Endothelial cell of umbilical vein (primary cell): ENCODE measurements at regions not wholly inside any gene's neighbourhood (a gene's known extent, or its start where the extent isn't known, plus 50 kb on each side); places are given as distances from the start of the nearest gene placed in this dataset.

Experiments used
- BruUV-seq: library from RNA; stranded (reverse); fragments of 400-500 nt; replicated peaks from 2 replicates; lab custom pipeline; 2021; lab: Mats Ljungman, UMichigan
- CTCF ChIA-PET: fragments of 300-600, 350-600 bp; sonication (Branson Sonifier 250); formaldehyde crosslinking; loops from one replicate; lab custom pipeline; 2021; ENCODE audit warnings: antibody characterized with exemption, inconsistent platforms; lab: Charles Lee
- POLR2A ChIA-PET: fragments of 300-600, 350-600 bp; sonication (Branson Sonifier 250); formaldehyde crosslinking; loops from one replicate; lab custom pipeline; 2021; ENCODE audit warnings: antibody characterized with exemption, inconsistent platforms; lab: Charles Lee
- DNase-seq: peaks from one replicate; pipeline ENCODE4 v3.0.0-alpha.2; 2011; ENCODE audit warnings: low read depth, low spot score
- FAIRE-seq: peaks from 2 replicates; lab custom pipeline; 2011; peaks lifted over from hg19 to GRCh38; lab: Jason Lieb, UNC
- H2AFZ ChIP-seq: 2 replicates; pipeline ENCODE4 v1.6.0; 2012; ENCODE audit warnings: low read depth, low read length, control low read depth, inconsistent platforms
- H3K27ac ChIP-seq: 2 replicates; pipeline ENCODE4 v1.5.1; 2011; ENCODE audit warnings: low read depth, mild to moderate bottlenecking, control low read depth, low read length, moderate library complexity; ENCODE audit not compliant: insufficient read depth
- H3K27me3 ChIP-seq, 2 experiments: 2 replicates each; pipeline versions ENCODE4 v1.6.0 to v1.6.1; 2011; ENCODE audit warnings: low read length in 2 of 2, mixed read lengths in 1 of 2; ENCODE audit not compliant: control insufficient read depth in 2 of 2, insufficient read depth in 2 of 2
- H3K36me3 ChIP-seq, 2 experiments: 2 replicates in 1 of 2; 3 replicates in 1 of 2; pipeline ENCODE4 v1.5.1; 2011; ENCODE audit warnings: low read length in 2 of 2, mild to moderate bottlenecking in 1 of 2, moderate library complexity in 1 of 2; ENCODE audit not compliant: control insufficient read depth in 2 of 2, insufficient read depth in 2 of 2; ENCODE audit errors: extremely low read depth in 1 of 2
- H3K4me1 ChIP-seq: 3 replicates; pipeline ENCODE4 v1.5.1; 2011; ENCODE audit warnings: mild to moderate bottlenecking, low read length; ENCODE audit not compliant: control insufficient read depth, insufficient read depth; ENCODE audit errors: extremely low read depth
- H3K4me2 ChIP-seq: 2 replicates; pipeline ENCODE4 v1.6.1; 2011; ENCODE audit warnings: low read length, control low read depth, mixed read lengths; ENCODE audit not compliant: insufficient read depth
- H3K4me3 ChIP-seq, 3 experiments: fragments of 200-600 bp in 1 of 3; sonication (generic), shearing (Covaris generic) in 1 of 3; replicated peaks in 1 of 3; 2 replicates each; pipeline ENCODE4 v1.5.1; 2011 to 2016; ENCODE audit warnings: control low read depth in 3 of 3, low read length in 3 of 3, mild to moderate bottlenecking in 2 of 3, inconsistent platforms in 1 of 3, low read depth in 1 of 3, moderate library complexity in 1 of 3; ENCODE audit not compliant: insufficient read depth in 1 of 3
- H3K79me2 ChIP-seq: 2 replicates; pipeline ENCODE4 v1.6.0; 2012; ENCODE audit warnings: low read length, inconsistent platforms; ENCODE audit not compliant: control insufficient read depth, insufficient read depth
- H3K9ac ChIP-seq: replicated peaks from 2 replicates; pipeline ENCODE3; 2011; ENCODE audit warnings: low read length, control low read depth; ENCODE audit not compliant: insufficient read depth; ENCODE audit errors: extremely low read depth
- H3K9me1 ChIP-seq: replicated peaks from 3 replicates; pipeline ENCODE4 v1.6.0; 2011; ENCODE audit warnings: mild to moderate bottlenecking, low read length; ENCODE audit not compliant: control insufficient read depth, insufficient read depth; ENCODE audit errors: extremely low read depth
- H3K9me3 ChIP-seq: replicated peaks from 2 replicates; pipeline ENCODE4 v1.5.1; 2012; ENCODE audit warnings: low read length, inconsistent platforms; ENCODE audit not compliant: control insufficient read depth, insufficient read depth
- H4K20me1 ChIP-seq: replicated peaks from 2 replicates; pipeline ENCODE3; 2011; ENCODE audit warnings: mild to moderate bottlenecking, low read length; ENCODE audit not compliant: control insufficient read depth, insufficient read depth; ENCODE audit errors: extremely low read depth
- EZH2 ChIP-seq: IDR thresholded peaks from 2 replicates; pipeline ENCODE4 v1.6.1; 2012; ENCODE audit warnings: borderline replicate concordance, low read depth, mild to moderate bottlenecking, moderate library complexity, low read length, inconsistent platforms; ENCODE audit not compliant: severe bottlenecking
- FOS ChIP-seq: IDR thresholded peaks from 2 replicates; pipeline ENCODE4 v1.6.1; 2011; ENCODE audit warnings: mild to moderate bottlenecking, low read length, moderate library complexity, borderline replicate concordance; ENCODE audit not compliant: insufficient read depth
- GATA2 ChIP-seq: IDR thresholded peaks from 2 replicates; pipeline ENCODE4 v1.7.0; 2011; ENCODE audit warnings: low read depth, mild to moderate bottlenecking, moderate library complexity, mixed read lengths, low read length; ENCODE audit not compliant: insufficient read length, insufficient read depth
- JUN ChIP-seq: IDR thresholded peaks from 2 replicates; pipeline ENCODE4 v1.6.1; 2011; ENCODE audit warnings: borderline replicate concordance, low read depth; ENCODE audit not compliant: insufficient read length, insufficient read depth
- MAX ChIP-seq: IDR thresholded peaks from 2 replicates; pipeline ENCODE4 v1.6.1; 2011; ENCODE audit not compliant: insufficient read depth, insufficient read length
- MYC ChIP-seq: IDR thresholded peaks from one replicate; pipeline ENCODE4 v1.6.1; 2011; ENCODE audit warnings: mild to moderate bottlenecking, low read depth, low read length
- POLR2A ChIP-seq: IDR thresholded peaks from 2 replicates; pipeline ENCODE4 v1.6.1; 2012; ENCODE audit warnings: low read depth, mild to moderate bottlenecking, control low read depth, low read length
- POLR2AphosphoS5 ChIP-seq: IDR thresholded peaks from 2 replicates; pipeline ENCODE4 v1.6.1; 2012; ENCODE audit warnings: low read depth, mild to moderate bottlenecking, control low read depth, low read length, moderate library complexity; ENCODE audit not compliant: insufficient read depth
- dilution Hi-C: fragments of 300-500 bp; cut with MboI; formaldehyde crosslinking; loops from one replicate; pipeline ENCODE4 v1.15.0; 2019; ENCODE audit warnings: low sequenced_read_pairs; ENCODE audit not compliant: extremely low pct_ligation_motif_present
- intact Hi-C: fragments of 100-400 bp; cut with micrococcal nuclease; formaldehyde crosslinking; loops from one replicate; pipeline ENCODE4 v1.10.0; 2022
- TF ChIP-seq, protein P1 (sequence below), 2 donors: IDR thresholded peaks; 1 replicate in 1 of 2; 2 replicates in 1 of 2; pipeline ENCODE4 v1.5.1; 2011; ENCODE audit warnings: low read length in 2 of 2, mild to moderate bottlenecking in 2 of 2, moderate library complexity in 2 of 2, control low read depth in 1 of 2, inconsistent platforms in 1 of 2, low read depth in 1 of 2; ENCODE audit not compliant: insufficient read depth in 1 of 2; ENCODE audit errors: extremely low read depth in 1 of 2

DNA sequence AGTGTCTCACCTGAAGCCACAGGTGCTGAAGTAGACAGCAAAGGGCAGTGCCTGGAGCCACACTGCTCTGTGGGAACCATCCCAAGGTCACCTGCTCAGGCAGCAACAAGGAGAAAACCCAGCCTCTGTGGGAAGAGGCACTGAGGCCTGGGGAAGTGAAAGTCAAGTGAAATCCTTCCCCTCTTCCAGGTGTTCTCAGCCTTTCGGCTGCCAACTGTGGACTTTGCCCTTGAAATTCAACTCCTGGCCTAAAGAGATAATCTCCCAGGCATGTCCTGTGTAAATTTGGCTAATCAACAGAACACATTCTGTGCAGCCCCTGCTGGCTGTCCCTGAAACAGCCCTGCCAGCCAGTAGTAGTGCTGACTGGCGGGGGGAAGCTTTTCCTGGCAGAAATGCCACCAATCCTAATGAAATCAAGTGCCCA lies 112.1 kb downstream of the RPL27A start:
- Histone ChIP-seq H3K4me1 (peaks cover 8% of the 10 kb centered on the region), H3K79me2 (no peaks in the 10 kb centered on the region), H2AFZ (no peak overlapping the region), H3K9me1 (no peaks in the 10 kb centered on the region), H3K4me2 (no peak overlapping the region), H3K9me3 (no peaks in the 10 kb centered on the region), H3K36me3 (no peaks in the 10 kb centered on the region), H3K9ac (no peak overlapping the region), H4K20me1 (no peaks in the 10 kb centered on the region), H3K4me3 (no peak overlapping the region), H3K27me3 (no peaks in the 10 kb centered on the region), H3K27ac (no peak overlapping the region)
- dilution Hi-C loops = no loop called here
- intact Hi-C loops = no loop called here
- FAIRE-seq = no peak
- BruUV-seq = no TSS peak
- DNase-seq = no peak
- ChIA-PET CTCF (interaction anchor here (0.7 to 0.8 kb wide), 2 partner anchors 12 to 102 kb away, joined by 3 to 5 read pairs; no protein-coding TSS in a partner anchor), POLR2A (no interaction called here)
- no peak for TF ChIP-seq FOS
- TF ChIP-seq MYC = no peak
- TF ChIP-seq, protein P1, sequence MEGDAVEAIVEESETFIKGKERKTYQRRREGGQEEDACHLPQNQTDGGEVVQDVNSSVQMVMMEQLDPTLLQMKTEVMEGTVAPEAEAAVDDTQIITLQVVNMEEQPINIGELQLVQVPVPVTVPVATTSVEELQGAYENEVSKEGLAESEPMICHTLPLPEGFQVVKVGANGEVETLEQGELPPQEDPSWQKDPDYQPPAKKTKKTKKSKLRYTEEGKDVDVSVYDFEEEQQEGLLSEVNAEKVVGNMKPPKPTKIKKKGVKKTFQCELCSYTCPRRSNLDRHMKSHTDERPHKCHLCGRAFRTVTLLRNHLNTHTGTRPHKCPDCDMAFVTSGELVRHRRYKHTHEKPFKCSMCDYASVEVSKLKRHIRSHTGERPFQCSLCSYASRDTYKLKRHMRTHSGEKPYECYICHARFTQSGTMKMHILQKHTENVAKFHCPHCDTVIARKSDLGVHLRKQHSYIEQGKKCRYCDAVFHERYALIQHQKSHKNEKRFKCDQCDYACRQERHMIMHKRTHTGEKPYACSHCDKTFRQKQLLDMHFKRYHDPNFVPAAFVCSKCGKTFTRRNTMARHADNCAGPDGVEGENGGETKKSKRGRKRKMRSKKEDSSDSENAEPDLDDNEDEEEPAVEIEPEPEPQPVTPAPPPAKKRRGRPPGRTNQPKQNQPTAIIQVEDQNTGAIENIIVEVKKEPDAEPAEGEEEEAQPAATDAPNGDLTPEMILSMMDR (IDR thresholded peaks at IDR 0.05; ENCODE audit: extremely low read depth in 1 of 2, insufficient read depth in 1 of 2, low read depth in 1 of 2, low read length in 2 of 2) = no peak
- no peak for TF ChIP-seq EZH2
- no peak for TF ChIP-seq JUN
- TF ChIP-seq POLR2A = no peak
- no peak for TF ChIP-seq GATA2
- no peak for TF ChIP-seq POLR2AphosphoS5
- TF ChIP-seq MAX = no peak
